GM12878 (cell line): ENCODE measurements at regions not wholly inside any gene's neighbourhood (a gene's known extent, or its start where the extent isn't known, plus 50 kb on each side); places are given as distances from the start of the nearest gene placed in this dataset.
"Not testable (repeated sequence)": the region's sequence is repeated elsewhere in the genome, so short reads cannot be mapped to it uniquely, and the experiment has no call there.

Source experiments
- ATAC-seq: fragments of 200-7000 bp; cut with Tn5 transposase; 3 replicates; pipeline ENCODE4 v1.9.1; 2020; ENCODE audit warnings: mild to moderate bottlenecking, moderate library complexity
- BruUV-seq: library from RNA; stranded (reverse); fragments of 400-500 nt; replicated peaks from 2 replicates; lab custom pipeline; 2021; lab: Mats Ljungman, UMichigan
- CTCF ChIA-PET: fragments of 300-600 bp; sonication (Branson Sonifier 250); formaldehyde crosslinking; extraction: SDS; loops from one replicate; lab custom pipeline; 2021; ENCODE audit warnings: inconsistent platforms; lab: Yijun Ruan, JAX
- POLR2A ChIA-PET: fragments of 350-600 bp; formaldehyde crosslinking; extraction: SDS; loops from one replicate; lab custom pipeline; 2021; ENCODE audit warnings: inconsistent platforms; lab: Charles Lee
- RAD21 ChIA-PET: fragments of 300-600 bp; sonication (Branson Sonifier 250); formaldehyde crosslinking; loops from one replicate; lab custom pipeline; 2023; ENCODE audit warnings: antibody characterized with exemption; ENCODE audit not compliant: unreplicated experiment; lab: Charles Lee
- SMC1A ChIA-PET: fragments of 300-600 bp; sonication (Branson Sonifier 250); formaldehyde crosslinking; loops from one replicate; lab custom pipeline; 2023; ENCODE audit not compliant: unreplicated experiment, uncharacterized antibody; lab: Charles Lee
- DNase-seq: peaks from one replicate; pipeline ENCODE4 v3.0.0-alpha.2; 2011; ENCODE audit warnings: low read depth, low spot score
- FAIRE-seq: peaks from 3 replicates; lab custom pipeline; 2011; peaks lifted over from hg19 to GRCh38; lab: Jason Lieb, UNC
- H2AFZ ChIP-seq: 2 replicates; pipeline ENCODE4 v1.6.0; 2011; ENCODE audit warnings: low read depth, low read length, control low read depth; ENCODE audit not compliant: control insufficient read depth
- H3K27ac ChIP-seq: 2 replicates; pipeline ENCODE4 v1.5.1; 2011; ENCODE audit warnings: control low read depth; ENCODE audit not compliant: control insufficient read depth, insufficient read depth
- H3K27me3 ChIP-seq, 2 experiments: replicated peaks in 1 of 2; 2 replicates each; pipeline versions ENCODE4 v1.6.0 to v1.6.1; 2011; ENCODE audit warnings: low read length in 1 of 2; ENCODE audit not compliant: control insufficient read depth in 2 of 2, insufficient read depth in 2 of 2
- H3K36me3 ChIP-seq, 2 experiments: 2 replicates each; pipeline ENCODE4 v1.5.1; 2011; ENCODE audit warnings: low read length in 1 of 2; ENCODE audit not compliant: control insufficient read depth in 2 of 2, insufficient read depth in 2 of 2
- H3K4me1 ChIP-seq: 2 replicates; pipeline ENCODE4 v1.6.1; 2011; ENCODE audit warnings: mild to moderate bottlenecking, low read length, moderate library complexity, mixed read lengths; ENCODE audit not compliant: control insufficient read depth, insufficient read depth
- H3K4me2 ChIP-seq: 2 replicates; pipeline ENCODE4 v1.6.0; 2011; ENCODE audit warnings: control low read depth; ENCODE audit not compliant: control insufficient read depth, insufficient read depth
- H3K4me3 ChIP-seq: fragments of 200-600 bp; sonication (generic); 2 replicates; pipeline ENCODE4 v1.5.1; 2016
- H3K79me2 ChIP-seq: 2 replicates; pipeline ENCODE4 v1.6.0; 2011; ENCODE audit warnings: low read length; ENCODE audit not compliant: control insufficient read depth, insufficient read depth
- H3K9ac ChIP-seq: 2 replicates; pipeline ENCODE4 v1.8.0; 2011; ENCODE audit warnings: low read length, control low read depth, mixed read lengths; ENCODE audit not compliant: control insufficient read depth, insufficient read depth
- H3K9me3 ChIP-seq: replicated peaks from 3 replicates; pipeline ENCODE4 v1.5.1; 2011; ENCODE audit warnings: mild to moderate bottlenecking, low read length; ENCODE audit not compliant: control insufficient read depth, insufficient read depth
- H4K20me1 ChIP-seq: 2 replicates; pipeline ENCODE4 v1.6.0; 2011; ENCODE audit not compliant: control insufficient read depth, insufficient read depth
- ESRRA ChIP-seq: IDR thresholded peaks from 2 replicates; pipeline ENCODE4 v1.6.1; 2012; ENCODE audit warnings: mild to moderate bottlenecking, low read length, improper control_type of control experiment
- FOS ChIP-seq: IDR thresholded peaks from 3 replicates; pipeline ENCODE4 v1.6.1; 2011; ENCODE audit warnings: borderline replicate concordance; ENCODE audit not compliant: insufficient read length; ENCODE audit errors: extremely low read depth
- SMARCA5 ChIP-seq: fragments of 450-650 bp; IDR thresholded peaks from 2 replicates; pipeline ENCODE4 v1.6.1; 2017; ENCODE audit warnings: mild to moderate bottlenecking
- TBL1XR1 ChIP-seq: IDR thresholded peaks from 2 replicates; pipeline ENCODE4 v1.6.1; 2012; ENCODE audit warnings: low read depth, low read length, improper control_type of control experiment
- WGBS: methylation state at CpG from one replicate; pipeline ENCODE4 v1.1.6; 2016; ENCODE audit warnings: low lambda C conversion rate; ENCODE audit not compliant: insufficient replicate concordance, insufficient coverage; ENCODE audit errors: missing lambda C conversion rate; 5-methylcytosine and 5-hydroxymethylcytosine counted together
- in situ Hi-C: fragments of 300-500 bp; cut with MboI; formaldehyde crosslinking; loops from 9 replicates; pipeline ENCODE4 v1.14.3; 2018; ENCODE audit warnings: mixed read lengths
- intact Hi-C: fragments of 100-400 bp; cut with micrococcal nuclease; formaldehyde crosslinking; loops from one replicate; pipeline ENCODE4 v1.14.2; 2022; ENCODE audit not compliant: unreplicated experiment
- TF ChIP-seq, protein P1 (sequence below): IDR thresholded peaks from 2 replicates; pipeline ENCODE4 v1.6.1; 2012; ENCODE audit warnings: low read depth, low read length, improper control_type of control experiment
- TF ChIP-seq, protein P2 (sequence below): fragments of 450-650 bp; formaldehyde crosslinking; IDR thresholded peaks from 2 replicates; pipeline ENCODE4 v1.4.0; 2020; ENCODE audit warnings: mild to moderate bottlenecking, moderate library complexity
- TF ChIP-seq, protein P3 (sequence below): IDR thresholded peaks from 2 replicates; pipeline ENCODE4 v1.6.1; 2012; ENCODE audit warnings: low read depth, low read length, improper control_type of control experiment
- TF ChIP-seq, protein P4 (sequence below): fragments of 450-650 bp; IDR thresholded peaks from 2 replicates; pipeline ENCODE4 v1.6.1; 2017; ENCODE audit warnings: mild to moderate bottlenecking, low read depth, inconsistent platforms; ENCODE audit not compliant: poor library complexity, severe bottlenecking

DNA sequence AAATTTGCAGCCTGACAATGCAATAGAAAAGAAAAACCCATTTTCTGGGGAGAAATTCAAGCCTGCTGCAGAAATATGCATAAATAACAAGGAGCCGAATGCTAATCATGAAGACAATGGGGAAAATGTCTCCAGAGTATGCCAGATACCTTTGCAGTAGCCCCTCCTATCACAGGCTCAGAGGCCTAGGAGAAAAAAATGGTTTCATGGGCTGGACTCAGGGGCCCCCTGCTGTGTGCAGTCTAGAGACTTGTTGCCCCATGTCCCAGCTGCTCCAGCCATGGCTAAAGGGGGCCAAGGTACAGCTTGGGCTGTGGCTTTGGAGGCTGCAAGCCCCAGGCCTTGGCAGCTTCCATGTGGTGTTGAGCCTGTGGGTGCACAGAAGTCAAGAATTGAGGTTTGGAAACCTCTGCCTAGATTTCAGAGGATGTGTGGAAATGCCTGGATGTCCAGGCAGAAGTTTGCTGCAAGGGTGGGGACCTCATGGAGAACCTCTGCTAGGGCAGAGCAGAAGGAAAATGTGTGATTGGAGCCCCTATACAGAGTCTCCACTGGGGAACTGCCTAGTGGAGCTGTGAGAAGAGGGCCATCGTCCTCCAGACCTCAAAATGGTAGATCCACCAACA, 53.3 kb upstream of the XIST start:
- WGBS: 0% methylated on average over 2 of the region's 2 CpGs
- in situ Hi-C loops, SMC1A ChIA-PET, H3K4me3 ChIP-seq, FAIRE-seq, H3K4me2 ChIP-seq, BruUV-seq, DNase-seq, POLR2A ChIA-PET, H3K27ac ChIP-seq, H3K79me2 ChIP-seq, H3K36me3 ChIP-seq, H3K9ac ChIP-seq, intact Hi-C loops, H3K4me1 ChIP-seq, H3K27me3 ChIP-seq, RAD21 ChIA-PET, H2AFZ ChIP-seq, H3K9me3 ChIP-seq, H4K20me1 ChIP-seq, ATAC-seq: not testable (repeated sequence)
- CTCF ChIA-PET: interaction anchor here (0.7 kb wide), 1 partner anchor 1240 kb away, joined by 3 read pairs; no protein-coding TSS in a partner anchor

DNA sequence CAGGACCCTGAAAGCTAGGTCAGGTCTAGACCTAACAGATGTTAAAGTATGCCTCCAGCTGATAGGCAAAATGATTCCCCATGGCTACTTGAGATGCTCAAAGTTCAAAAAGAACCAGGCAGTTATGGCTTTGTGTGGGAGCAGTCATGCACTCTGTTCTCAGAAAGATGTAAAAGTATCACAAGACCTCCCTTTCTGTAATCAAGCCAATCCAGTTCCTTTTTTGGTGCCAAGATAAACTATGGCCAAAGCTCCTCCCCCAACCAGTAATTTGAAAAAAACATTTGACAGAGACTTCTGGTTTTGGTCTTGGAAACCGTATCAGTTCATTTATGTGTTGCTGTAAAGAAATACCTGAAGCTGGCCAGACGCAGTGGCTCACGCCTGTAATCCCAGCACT, 51.4 kb upstream of the XIST start:
- no peak overlapping the region for H2AFZ ChIP-seq
- H3K36me3 ChIP-seq: no peaks in the 10 kb centered on the region
- H3K4me2 ChIP-seq: no peak overlapping the region
- WGBS: 90% methylated on average over 3 of the region's 3 CpGs
- no peaks in the 10 kb centered on the region for H3K27me3 ChIP-seq
- H3K79me2 ChIP-seq: no peaks in the 10 kb centered on the region
- no peak overlapping the region for H3K27ac ChIP-seq
- no peak overlapping the region for H3K9ac ChIP-seq
- ChIA-PET POLR2A (interaction anchor here (0.7 kb wide), 1 partner anchor 44 kb away, joined by 3 read pairs; no protein-coding TSS in a partner anchor), RAD21 (no interaction called here), CTCF (interaction anchor here (0.6 kb wide), 1 partner anchor 222 kb away, joined by 4 read pairs; no protein-coding TSS in a partner anchor), SMC1A (no interaction called here)
- FAIRE-seq: no peak
- in situ Hi-C loops: no loop called here
- DNase-seq: no peak
- ATAC-seq: no peak
- BruUV-seq: no TSS peak
- no peaks in the 10 kb centered on the region for H4K20me1 ChIP-seq
- no peaks in the 10 kb centered on the region for H3K4me1 ChIP-seq
- peaks cover 2% of the 10 kb centered on the region; the same call in 2 of the 3 replicates for H3K9me3 ChIP-seq
- H3K4me3 ChIP-seq: no peak overlapping the region
- intact Hi-C loops: no loop called here
- TF ChIP-seq FOS: no peak
- TF ChIP-seq, protein P1, sequence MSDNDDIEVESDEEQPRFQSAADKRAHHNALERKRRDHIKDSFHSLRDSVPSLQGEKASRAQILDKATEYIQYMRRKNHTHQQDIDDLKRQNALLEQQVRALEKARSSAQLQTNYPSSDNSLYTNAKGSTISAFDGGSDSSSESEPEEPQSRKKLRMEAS: no peak
- TF ChIP-seq, protein P2, sequence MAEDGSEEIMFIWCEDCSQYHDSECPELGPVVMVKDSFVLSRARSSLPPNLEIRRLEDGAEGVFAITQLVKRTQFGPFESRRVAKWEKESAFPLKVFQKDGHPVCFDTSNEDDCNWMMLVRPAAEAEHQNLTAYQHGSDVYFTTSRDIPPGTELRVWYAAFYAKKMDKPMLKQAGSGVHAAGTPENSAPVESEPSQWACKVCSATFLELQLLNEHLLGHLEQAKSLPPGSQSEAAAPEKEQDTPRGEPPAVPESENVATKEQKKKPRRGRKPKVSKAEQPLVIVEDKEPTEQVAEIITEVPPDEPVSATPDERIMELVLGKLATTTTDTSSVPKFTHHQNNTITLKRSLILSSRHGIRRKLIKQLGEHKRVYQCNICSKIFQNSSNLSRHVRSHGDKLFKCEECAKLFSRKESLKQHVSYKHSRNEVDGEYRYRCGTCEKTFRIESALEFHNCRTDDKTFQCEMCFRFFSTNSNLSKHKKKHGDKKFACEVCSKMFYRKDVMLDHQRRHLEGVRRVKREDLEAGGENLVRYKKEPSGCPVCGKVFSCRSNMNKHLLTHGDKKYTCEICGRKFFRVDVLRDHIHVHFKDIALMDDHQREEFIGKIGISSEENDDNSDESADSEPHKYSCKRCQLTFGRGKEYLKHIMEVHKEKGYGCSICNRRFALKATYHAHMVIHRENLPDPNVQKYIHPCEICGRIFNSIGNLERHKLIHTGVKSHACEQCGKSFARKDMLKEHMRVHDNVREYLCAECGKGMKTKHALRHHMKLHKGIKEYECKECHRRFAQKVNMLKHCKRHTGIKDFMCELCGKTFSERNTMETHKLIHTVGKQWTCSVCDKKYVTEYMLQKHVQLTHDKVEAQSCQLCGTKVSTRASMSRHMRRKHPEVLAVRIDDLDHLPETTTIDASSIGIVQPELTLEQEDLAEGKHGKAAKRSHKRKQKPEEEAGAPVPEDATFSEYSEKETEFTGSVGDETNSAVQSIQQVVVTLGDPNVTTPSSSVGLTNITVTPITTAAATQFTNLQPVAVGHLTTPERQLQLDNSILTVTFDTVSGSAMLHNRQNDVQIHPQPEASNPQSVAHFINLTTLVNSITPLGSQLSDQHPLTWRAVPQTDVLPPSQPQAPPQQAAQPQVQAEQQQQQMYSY (CRISPR knock-in tag): no peak
- TF ChIP-seq, protein P3, sequence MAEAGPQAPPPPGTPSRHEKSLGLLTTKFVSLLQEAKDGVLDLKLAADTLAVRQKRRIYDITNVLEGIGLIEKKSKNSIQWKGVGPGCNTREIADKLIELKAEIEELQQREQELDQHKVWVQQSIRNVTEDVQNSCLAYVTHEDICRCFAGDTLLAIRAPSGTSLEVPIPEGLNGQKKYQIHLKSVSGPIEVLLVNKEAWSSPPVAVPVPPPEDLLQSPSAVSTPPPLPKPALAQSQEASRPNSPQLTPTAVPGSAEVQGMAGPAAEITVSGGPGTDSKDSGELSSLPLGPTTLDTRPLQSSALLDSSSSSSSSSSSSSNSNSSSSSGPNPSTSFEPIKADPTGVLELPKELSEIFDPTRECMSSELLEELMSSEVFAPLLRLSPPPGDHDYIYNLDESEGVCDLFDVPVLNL: no peak
- TF ChIP-seq, protein P4, sequence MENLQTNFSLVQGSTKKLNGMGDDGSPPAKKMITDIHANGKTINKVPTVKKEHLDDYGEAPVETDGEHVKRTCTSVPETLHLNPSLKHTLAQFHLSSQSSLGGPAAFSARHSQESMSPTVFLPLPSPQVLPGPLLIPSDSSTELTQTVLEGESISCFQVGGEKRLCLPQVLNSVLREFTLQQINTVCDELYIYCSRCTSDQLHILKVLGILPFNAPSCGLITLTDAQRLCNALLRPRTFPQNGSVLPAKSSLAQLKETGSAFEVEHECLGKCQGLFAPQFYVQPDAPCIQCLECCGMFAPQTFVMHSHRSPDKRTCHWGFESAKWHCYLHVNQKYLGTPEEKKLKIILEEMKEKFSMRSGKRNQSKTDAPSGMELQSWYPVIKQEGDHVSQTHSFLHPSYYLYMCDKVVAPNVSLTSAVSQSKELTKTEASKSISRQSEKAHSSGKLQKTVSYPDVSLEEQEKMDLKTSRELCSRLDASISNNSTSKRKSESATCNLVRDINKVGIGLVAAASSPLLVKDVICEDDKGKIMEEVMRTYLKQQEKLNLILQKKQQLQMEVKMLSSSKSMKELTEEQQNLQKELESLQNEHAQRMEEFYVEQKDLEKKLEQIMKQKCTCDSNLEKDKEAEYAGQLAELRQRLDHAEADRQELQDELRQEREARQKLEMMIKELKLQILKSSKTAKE: no peak
- no peak for TF ChIP-seq SMARCA5
- no peak for TF ChIP-seq TBL1XR1
- no peak for TF ChIP-seq ESRRA
